ENCODE measurements at regions not wholly inside any gene's neighbourhood (a gene's known extent, or its start where the extent isn't known, plus 50 kb on each side); places are given as distances from the start of the nearest gene placed in this dataset.

DNA sequence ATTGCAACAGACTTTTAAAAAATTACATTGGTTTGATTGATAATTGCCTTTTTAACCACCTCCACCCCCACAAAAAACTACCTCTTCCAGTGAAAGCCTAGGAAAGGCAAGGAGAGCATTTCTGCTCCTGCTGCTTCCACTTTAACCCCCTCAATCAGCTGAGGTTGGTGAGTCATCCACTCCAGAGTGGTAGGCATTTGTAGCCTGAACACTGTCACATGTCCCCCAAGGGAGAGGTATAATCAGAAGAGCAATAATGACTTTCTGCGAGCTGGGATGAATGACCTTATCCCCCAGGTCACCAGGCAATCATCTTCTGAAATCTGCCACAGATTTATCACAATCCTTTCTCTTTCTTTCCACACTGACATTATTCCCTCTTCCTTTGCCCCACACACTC, 126.6 kb upstream of the CAMK1G start:
- TF ChIP-seq RAD21 (conservative IDR thresholded peaks at IDR 0.05): no peak
- TF ChIP-seq, protein P1, sequence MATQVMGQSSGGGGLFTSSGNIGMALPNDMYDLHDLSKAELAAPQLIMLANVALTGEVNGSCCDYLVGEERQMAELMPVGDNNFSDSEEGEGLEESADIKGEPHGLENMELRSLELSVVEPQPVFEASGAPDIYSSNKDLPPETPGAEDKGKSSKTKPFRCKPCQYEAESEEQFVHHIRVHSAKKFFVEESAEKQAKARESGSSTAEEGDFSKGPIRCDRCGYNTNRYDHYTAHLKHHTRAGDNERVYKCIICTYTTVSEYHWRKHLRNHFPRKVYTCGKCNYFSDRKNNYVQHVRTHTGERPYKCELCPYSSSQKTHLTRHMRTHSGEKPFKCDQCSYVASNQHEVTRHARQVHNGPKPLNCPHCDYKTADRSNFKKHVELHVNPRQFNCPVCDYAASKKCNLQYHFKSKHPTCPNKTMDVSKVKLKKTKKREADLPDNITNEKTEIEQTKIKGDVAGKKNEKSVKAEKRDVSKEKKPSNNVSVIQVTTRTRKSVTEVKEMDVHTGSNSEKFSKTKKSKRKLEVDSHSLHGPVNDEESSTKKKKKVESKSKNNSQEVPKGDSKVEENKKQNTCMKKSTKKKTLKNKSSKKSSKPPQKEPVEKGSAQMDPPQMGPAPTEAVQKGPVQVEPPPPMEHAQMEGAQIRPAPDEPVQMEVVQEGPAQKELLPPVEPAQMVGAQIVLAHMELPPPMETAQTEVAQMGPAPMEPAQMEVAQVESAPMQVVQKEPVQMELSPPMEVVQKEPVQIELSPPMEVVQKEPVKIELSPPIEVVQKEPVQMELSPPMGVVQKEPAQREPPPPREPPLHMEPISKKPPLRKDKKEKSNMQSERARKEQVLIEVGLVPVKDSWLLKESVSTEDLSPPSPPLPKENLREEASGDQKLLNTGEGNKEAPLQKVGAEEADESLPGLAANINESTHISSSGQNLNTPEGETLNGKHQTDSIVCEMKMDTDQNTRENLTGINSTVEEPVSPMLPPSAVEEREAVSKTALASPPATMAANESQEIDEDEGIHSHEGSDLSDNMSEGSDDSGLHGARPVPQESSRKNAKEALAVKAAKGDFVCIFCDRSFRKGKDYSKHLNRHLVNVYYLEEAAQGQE (IDR thresholded peaks at IDR 0.05; ENCODE audit: borderline replicate concordance): no peak
- TF ChIP-seq, protein P2, sequence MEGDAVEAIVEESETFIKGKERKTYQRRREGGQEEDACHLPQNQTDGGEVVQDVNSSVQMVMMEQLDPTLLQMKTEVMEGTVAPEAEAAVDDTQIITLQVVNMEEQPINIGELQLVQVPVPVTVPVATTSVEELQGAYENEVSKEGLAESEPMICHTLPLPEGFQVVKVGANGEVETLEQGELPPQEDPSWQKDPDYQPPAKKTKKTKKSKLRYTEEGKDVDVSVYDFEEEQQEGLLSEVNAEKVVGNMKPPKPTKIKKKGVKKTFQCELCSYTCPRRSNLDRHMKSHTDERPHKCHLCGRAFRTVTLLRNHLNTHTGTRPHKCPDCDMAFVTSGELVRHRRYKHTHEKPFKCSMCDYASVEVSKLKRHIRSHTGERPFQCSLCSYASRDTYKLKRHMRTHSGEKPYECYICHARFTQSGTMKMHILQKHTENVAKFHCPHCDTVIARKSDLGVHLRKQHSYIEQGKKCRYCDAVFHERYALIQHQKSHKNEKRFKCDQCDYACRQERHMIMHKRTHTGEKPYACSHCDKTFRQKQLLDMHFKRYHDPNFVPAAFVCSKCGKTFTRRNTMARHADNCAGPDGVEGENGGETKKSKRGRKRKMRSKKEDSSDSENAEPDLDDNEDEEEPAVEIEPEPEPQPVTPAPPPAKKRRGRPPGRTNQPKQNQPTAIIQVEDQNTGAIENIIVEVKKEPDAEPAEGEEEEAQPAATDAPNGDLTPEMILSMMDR (IDR thresholded peaks at IDR 0.05; ENCODE audit: poor library complexity, severe bottlenecking): no peak
- TF ChIP-seq TAF1 (IDR thresholded peaks at IDR 0.05; ENCODE audit: low read depth): no peak
- no peak for TF ChIP-seq EZH2 (IDR thresholded peaks at IDR 0.05; ENCODE audit: borderline replicate concordance, insufficient read depth, low read length, poor library complexity, severe bottlenecking)
- TF ChIP-seq SMC3 (conservative IDR thresholded peaks at IDR 0.05; ENCODE audit: poor library complexity): no peak
- no peak for TF ChIP-seq MXI1 (conservative IDR thresholded peaks at IDR 0.05; ENCODE audit: poor library complexity, severe bottlenecking)
- TF ChIP-seq EP300 (conservative IDR thresholded peaks at IDR 0.05; ENCODE audit: poor library complexity, severe bottlenecking): no peak
- TF ChIP-seq POLR2AphosphoS5 (IDR thresholded peaks at IDR 0.05): no peak
- H3K9me3 ChIP-seq (ENCODE audit: low read length): no peaks in the 10 kb centered on the region
- no peaks in the 10 kb centered on the region for H3K27me3 ChIP-seq (ENCODE audit: insufficient read depth, low read depth, low read length)
- peak overlapping the region; percentile 34 for H3K9ac ChIP-seq (ENCODE audit: low read length)
- H3K9me2 ChIP-seq (ENCODE audit: insufficient read depth, low read length): no peaks in the 10 kb centered on the region
- no peaks in the 10 kb centered on the region for H4K20me1 ChIP-seq (ENCODE audit: insufficient read depth)
- no peaks in the 10 kb centered on the region for H3K79me2 ChIP-seq (replicated peaks; ENCODE audit: insufficient read depth, low read length)
- H3K4me2 ChIP-seq (ENCODE audit: low read length): peak overlapping the region; percentile 44
- no peaks in the 10 kb centered on the region for H3K36me3 ChIP-seq (ENCODE audit: insufficient read depth, low read length)
- H2AFZ ChIP-seq (ENCODE audit: low read depth, low read length): no peak overlapping the region
- peaks cover 3% of the 10 kb centered on the region for H3F3A ChIP-seq (ENCODE audit: insufficient read depth, low read length, poor library complexity, severe bottlenecking)
- peak overlapping the region; percentile 76 for H3K27ac ChIP-seq (ENCODE audit: low read length)
- peak overlapping the region; percentile 35 for H3K4me3 ChIP-seq (ENCODE audit: low read length)

DNA sequence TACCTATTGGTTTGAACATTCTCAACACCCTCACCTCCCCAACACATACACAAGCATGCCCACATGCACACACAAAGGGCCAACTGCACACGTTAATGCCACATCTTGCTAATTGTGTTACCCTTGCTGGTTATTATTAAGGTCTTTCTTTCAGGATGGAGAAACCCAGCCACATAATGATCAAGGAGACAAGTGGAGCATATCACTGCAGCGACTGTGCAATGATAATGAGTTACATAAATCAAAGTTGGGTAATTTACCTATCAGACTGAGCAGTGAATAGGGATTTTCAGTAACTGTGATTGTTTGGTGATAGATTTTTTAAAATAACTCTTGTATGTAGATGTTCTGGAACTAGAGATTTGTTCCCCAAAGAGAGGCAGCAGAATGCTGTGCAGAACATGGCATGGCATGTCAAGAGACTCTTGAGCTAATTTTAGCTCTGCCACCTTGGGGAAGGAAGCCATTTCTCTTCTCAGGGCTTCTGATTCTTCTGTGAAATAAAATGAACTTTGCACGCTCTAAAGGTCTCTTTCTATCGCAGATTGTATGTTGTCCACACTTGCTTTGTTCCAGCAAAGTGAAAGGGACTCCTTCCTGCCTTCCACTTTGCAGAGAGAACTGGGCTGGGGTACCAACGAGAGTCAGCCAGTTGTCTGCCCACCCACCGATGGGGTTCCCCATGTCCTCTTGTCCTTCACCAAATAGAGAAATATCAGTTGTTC, 126.0 kb upstream of the CAMK1G start:
- H3K9me3 ChIP-seq (ENCODE audit: low read length): no peaks in the 10 kb centered on the region
- TF ChIP-seq, protein P2 (IDR thresholded peaks at IDR 0.05; ENCODE audit: poor library complexity, severe bottlenecking): no peak
- TF ChIP-seq, protein P1 (IDR thresholded peaks at IDR 0.05; ENCODE audit: borderline replicate concordance): no peak
- no peak for TF ChIP-seq EP300 (conservative IDR thresholded peaks at IDR 0.05; ENCODE audit: poor library complexity, severe bottlenecking)
- TF ChIP-seq POLR2AphosphoS5 (IDR thresholded peaks at IDR 0.05): peak; percentile 14
- no peaks in the 10 kb centered on the region for H3K36me3 ChIP-seq (ENCODE audit: insufficient read depth, low read length)
- H3K9me2 ChIP-seq (ENCODE audit: insufficient read depth, low read length): no peaks in the 10 kb centered on the region
- H3K9ac ChIP-seq (ENCODE audit: low read length): peak overlapping the region; percentile 34
- H3K27ac ChIP-seq (ENCODE audit: low read length): peak overlapping the region; percentile 76
- no peak overlapping the region for H2AFZ ChIP-seq (ENCODE audit: low read depth, low read length)
- H3K4me2 ChIP-seq (ENCODE audit: low read length): peak overlapping the region; percentile 44
- H3F3A ChIP-seq (ENCODE audit: insufficient read depth, low read length, poor library complexity, severe bottlenecking): peaks cover 3% of the 10 kb centered on the region
- H3K27me3 ChIP-seq (ENCODE audit: insufficient read depth, low read depth, low read length): no peaks in the 10 kb centered on the region
- no peaks in the 10 kb centered on the region for H4K20me1 ChIP-seq (ENCODE audit: insufficient read depth)
- H3K4me3 ChIP-seq (ENCODE audit: low read length): peak overlapping the region; percentile 35
- H3K79me2 ChIP-seq (replicated peaks; ENCODE audit: insufficient read depth, low read length): no peaks in the 10 kb centered on the region
